Gastroesophageal sphincter (tissue), 3 donors: ENCODE measurements at regions not wholly inside any gene's neighbourhood (a gene's known extent, or its start where the extent isn't known, plus 50 kb on each side); places are given as distances from the start of the nearest gene placed in this dataset.

Experiments
- CTCF ChIP-seq, 4 experiments: fragments of 200-600 bp in 2 of 4; fragments of 450-650 bp in 2 of 4; sonication (generic) in 1 of 4; IDR thresholded peaks; one replicate each; pipeline ENCODE4 v1.5.1; 2017 to 2019; ENCODE audit warnings: antibody characterized with exemption in 4 of 4, mild to moderate bottlenecking in 2 of 4, moderate library complexity in 2 of 4
- EP300 ChIP-seq: sonication (generic); formaldehyde crosslinking; IDR thresholded peaks from one replicate; pipeline ENCODE4 v1.6.1; 2017; ENCODE audit warnings: antibody characterized with exemption, mild to moderate bottlenecking
- POLR2A ChIP-seq, 2 donors: fragments of 450-650 bp; IDR thresholded peaks; one replicate each; pipeline ENCODE4 v1.6.1; 2017; ENCODE audit warnings: antibody characterized with exemption in 2 of 2, mild to moderate bottlenecking in 2 of 2, moderate library complexity in 1 of 2
- POLR2AphosphoS5 ChIP-seq: sonication (generic); formaldehyde crosslinking; IDR thresholded peaks from one replicate; pipeline ENCODE4 v1.6.1; 2017; ENCODE audit warnings: antibody characterized with exemption

- no peak for TF ChIP-seq POLR2AphosphoS5
- TF ChIP-seq CTCF (IDR thresholded peaks at IDR 0.05): no peak
- no peak for TF ChIP-seq EP300
- TF ChIP-seq POLR2A (IDR thresholded peaks at IDR 0.05): no peak
Measured at GRCh38 chr16:87043231-87044031, 273.8 kb downstream of the C16orf95 start.
